GM21515 (cell line): ENCODE measurements at regions not wholly inside any gene's neighbourhood (a gene's known extent, or its start where the extent isn't known, plus 50 kb on each side); places are given as distances from the start of the nearest gene placed in this dataset.

ENCODE experiments used
- ATAC-seq: cut with Tn5 transposase; IDR thresholded peaks from one replicate; pipeline ENCODE4 v1.9.1; 2021; ENCODE audit not compliant: unreplicated experiment

- no peak for ATAC-seq
Observed at GRCh38 chr13:33945477-33945876, 127.5 kb downstream of the RFC3 start.

- no peak for ATAC-seq
Observed at GRCh38 chr13:33953203-33953602, 135.3 kb downstream of the RFC3 start.

GRCh38 chr13:33953781-33954180 lies 135.8 kb downstream of the RFC3 start:
- no peak for ATAC-seq

DNA sequence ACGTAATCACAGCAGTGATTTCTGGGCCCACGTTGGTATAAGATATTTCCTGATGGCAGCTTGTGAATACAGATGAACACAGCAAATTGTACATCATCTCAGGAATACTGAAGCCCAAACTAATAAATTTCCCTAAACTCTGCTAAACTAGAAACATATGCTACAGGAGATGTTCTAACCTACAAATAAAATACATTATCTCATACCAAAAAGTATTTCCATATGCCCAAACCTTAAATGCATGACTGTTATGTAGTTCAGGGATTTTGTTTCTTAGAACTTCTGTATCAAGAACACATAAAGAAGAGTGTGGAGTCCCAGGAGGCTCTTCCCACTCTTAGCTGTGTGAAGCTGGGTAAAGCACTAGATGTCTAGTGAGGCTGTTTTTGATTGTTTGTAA lies 138.4 kb downstream of the RFC3 start:
- no peak for ATAC-seq

- ATAC-seq: no peak
Observed at GRCh38 chr13:33957497-33957905, 139.6 kb downstream of the RFC3 start.

- no peak for ATAC-seq
Observed at GRCh38 chr13:33958964-33959363, 141.0 kb downstream of the RFC3 start.

DNA sequence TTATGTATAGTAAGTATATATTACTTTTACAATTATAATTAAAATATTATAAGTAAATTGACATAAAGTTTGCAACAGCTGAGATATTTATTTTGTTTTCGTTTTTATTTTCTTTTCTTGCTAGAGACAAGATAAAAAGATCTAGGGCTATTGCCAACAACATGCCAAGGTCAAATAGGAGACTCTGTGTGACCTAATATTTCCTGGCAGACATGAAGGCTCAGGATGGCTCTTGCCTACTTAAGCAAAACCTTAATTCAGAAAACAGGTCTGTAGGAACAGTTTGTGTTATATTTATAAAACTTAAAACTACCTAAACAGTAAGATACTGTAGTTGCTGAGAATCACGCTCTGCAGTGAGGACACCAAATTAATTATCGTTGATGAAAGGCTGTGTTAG lies 145.2 kb downstream of the RFC3 start:
- ATAC-seq: no peak

DNA sequence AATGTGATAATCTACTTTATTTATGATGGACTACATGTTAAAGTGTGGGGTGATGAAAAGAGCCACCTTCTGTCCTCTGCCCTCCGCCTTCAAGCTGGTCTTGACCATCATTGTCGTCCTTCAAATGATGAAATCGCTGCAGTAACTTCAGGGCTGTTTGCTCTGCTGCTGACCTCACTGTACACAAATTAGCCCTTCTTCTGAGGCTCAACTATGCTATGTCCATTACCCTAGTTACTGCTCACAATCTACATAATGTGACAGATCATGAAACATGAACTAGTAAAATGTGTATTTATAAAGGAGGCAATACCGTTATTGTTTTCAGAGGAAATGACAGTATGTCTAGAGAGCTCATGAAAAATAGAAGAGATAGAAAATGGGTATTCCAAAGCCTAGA lies 145.9 kb downstream of the RFC3 start:
- ATAC-seq: no peak

- no peak for ATAC-seq
Observed at GRCh38 chr13:33968520-33969507, 150.9 kb downstream of the RFC3 start.

DNA sequence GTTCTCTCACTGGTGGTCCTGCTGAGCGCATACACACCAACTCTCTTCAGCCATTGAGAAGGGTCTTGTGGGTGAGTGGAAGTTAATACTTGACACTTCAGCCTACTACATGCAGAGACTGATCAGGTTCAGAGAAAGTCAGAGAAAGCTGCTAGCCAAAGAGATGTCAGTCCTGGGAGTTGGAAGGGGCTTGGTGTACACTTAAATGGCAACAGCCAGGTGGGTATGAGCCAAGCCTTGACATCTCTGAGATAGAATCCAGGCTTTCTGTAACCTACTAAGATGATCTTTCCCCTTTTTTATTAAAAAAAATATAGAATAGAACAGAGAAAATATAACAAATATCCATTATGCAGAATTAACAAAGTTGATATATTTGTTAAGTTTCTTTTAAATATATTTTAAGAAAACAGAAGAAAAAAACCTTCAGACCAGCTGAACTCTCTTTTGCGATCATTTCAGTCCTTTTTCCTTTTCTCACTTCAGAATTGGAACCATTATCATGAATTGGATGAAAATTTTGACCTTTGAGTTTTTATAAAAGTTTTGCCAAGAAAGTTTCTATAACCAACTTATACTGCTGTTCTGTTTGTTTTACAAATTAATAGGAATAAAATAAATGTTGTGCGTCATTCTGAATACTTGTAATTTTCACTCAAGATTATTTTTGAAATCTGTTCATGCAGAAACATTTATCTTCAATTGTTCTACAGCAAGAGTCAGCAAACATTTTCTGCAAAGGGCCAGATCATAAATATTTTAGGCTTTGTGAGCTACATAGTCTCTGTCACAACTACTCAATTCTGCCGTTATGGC lies 153.0 kb downstream of the RFC3 start:
- no peak for ATAC-seq

DNA sequence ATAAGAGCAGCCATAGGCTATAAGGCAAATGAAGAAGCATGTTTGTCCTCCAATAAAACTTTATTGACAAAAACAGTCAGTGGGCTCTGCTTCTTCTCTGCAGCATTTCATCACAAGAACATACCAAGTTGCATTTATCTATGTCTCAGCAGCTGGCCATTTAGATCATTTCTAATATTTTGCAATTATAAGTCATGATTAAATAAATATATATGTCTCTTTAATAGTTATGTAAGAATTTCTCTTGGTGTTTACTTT lies 153.5 kb downstream of the RFC3 start:
- ATAC-seq: no peak

DNA sequence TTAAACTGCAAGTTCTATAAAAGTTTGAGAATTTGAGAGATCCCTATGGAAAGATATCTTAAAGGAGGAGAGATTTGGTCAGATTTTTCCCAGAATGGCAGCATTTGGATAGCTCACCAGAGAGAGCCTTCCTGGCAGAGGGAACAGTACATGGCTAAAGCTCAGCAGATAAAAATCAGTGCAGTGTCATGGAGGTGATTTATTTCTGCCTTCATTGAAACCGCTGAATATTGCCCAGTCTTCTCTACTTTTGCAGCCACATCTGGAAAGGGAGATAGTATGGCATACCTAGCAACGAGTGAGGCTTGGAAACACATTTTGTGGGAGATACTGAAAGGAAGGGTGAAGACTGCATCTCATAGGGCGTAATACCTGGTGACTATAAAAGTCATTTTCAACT lies 155.2 kb downstream of the RFC3 start:
- ATAC-seq: no peak

DNA sequence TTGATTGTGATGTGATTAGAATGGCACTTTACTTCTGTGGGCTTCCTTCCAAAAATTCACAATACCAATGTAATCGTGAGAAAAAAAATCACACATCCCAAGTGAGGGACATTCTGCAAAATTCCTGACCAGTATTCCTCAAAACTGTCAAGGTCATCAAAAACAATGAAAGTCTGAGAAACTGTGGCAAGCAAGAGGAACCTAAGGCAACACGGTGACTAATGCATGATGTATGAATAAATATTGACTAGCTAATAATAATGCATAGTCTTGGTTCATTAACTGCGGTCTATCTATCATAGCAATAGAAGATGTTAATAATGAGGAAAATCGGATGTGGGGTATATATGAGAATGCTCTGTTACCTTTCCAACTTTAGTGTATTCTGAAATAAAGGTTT lies 159.0 kb downstream of the RFC3 start:
- ATAC-seq: no peak

- no peak for ATAC-seq
Observed at GRCh38 chr13:33978653-33979052, 160.7 kb downstream of the RFC3 start.

- ATAC-seq: no peak
Observed at GRCh38 chr13:33992881-33993336, 175.0 kb downstream of the RFC3 start.

- no peak for ATAC-seq
Observed at GRCh38 chr13:33994198-33994597, 176.2 kb downstream of the RFC3 start.

DNA sequence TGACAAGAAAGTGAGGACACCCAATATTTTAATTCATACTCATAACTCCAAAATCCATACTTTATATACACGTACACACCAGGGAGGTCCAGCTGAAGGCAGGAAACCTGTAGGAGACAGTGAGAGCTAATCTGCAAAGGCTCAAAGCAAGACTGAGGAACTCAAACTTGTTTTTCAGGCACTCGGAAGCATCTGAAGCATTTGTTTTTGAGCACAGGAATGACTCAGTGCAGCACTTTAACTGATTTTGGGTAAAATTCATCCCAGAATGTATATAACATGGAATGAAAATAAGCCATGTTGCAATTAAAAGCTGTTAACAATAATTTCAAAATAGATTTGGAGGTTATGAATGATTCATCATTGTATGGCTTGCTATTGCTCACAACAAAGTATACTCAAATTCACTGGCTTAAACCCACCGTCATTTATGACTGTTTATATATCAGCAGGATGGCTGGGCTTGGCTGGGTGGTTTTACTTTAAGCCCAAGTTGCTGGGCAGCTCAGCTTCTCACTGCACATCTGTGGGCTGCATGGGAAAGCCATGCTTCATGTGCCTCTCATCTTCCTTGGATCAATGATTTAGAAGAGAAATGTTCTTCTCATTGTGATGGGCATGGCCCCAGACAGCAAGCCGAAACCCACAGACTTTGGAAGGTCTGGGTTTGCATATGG lies 177.0 kb downstream of the RFC3 start:
- ATAC-seq: no peak

- no peak for ATAC-seq
Observed at GRCh38 chr13:33996636-33997035, 178.7 kb downstream of the RFC3 start.

- no peak for ATAC-seq
Observed at GRCh38 chr13:33997574-33997973, 179.6 kb downstream of the RFC3 start.

DNA sequence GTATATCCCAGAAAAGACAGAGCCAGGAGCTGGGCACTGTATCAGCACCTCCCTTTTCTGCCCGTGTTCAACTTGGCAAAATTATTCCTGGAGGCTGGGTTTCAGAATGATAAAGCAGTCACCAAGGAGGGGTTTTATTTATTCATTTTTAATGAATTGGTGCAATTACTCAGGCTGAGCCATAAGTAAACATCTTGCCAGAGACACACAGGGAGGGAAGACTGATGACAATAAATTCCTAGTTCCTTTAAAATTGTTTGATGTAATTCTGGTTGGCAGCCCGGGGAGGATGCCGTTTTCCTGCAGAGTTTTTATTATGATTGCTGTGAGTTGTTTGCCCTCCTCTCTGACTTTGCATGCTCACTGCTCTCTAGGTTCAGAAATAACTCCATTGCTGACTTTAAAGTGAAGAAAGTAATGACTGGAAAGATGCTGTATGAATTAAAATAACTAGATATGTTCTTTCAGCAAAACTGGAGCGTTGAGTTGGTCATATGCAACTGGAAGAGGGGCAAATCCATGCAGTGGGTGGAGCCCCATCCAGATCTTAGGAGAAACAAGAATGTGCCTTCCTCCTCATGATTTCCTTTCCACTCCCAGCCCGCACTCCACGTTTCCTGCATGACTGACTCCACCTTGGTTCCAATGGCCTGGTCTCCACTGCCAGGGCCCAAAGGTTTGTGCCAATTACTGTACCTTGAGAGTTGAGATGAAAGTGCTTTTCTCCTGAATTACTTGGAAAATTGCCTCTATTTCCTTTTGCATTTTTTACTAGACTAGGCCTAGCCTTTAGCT lies 182.1 kb downstream of the RFC3 start:
- ATAC-seq: no peak

- ATAC-seq: no peak
Observed at GRCh38 chr13:34000955-34001354, 183.0 kb downstream of the RFC3 start.
